Mesendoderm (in vitro differentiated cells): ENCODE measurements at regions not wholly inside any gene's neighbourhood (a gene's known extent, or its start where the extent isn't known, plus 50 kb on each side); places are given as distances from the start of the nearest gene placed in this dataset.
"Not testable (repeated sequence)": the region's sequence is repeated elsewhere in the genome, so short reads cannot be mapped to it uniquely, and the experiment has no call there.

ENCODE experiments used
- DNase-seq: peaks from one replicate; pipeline ENCODE4 v3.0.0; 2013
- H2AK5ac ChIP-seq: 2 replicates; pipeline ENCODE4 v1.6.1; 2013; ENCODE audit warnings: low read length, inconsistent platforms
- H2BK120ac ChIP-seq: 2 replicates; pipeline ENCODE4 v1.6.1; 2013; ENCODE audit warnings: low read depth, mild to moderate bottlenecking, low read length, moderate library complexity, mixed read lengths
- H2BK15ac ChIP-seq: replicated peaks from 2 replicates; pipeline ENCODE4 v1.6.1; 2013; ENCODE audit warnings: low read depth, mild to moderate bottlenecking, moderate library complexity
- H2BK5ac ChIP-seq: 2 replicates; pipeline ENCODE4 v1.6.1; 2013; ENCODE audit warnings: low read length, inconsistent platforms
- H3K18ac ChIP-seq: 2 replicates; pipeline ENCODE4 v1.6.1; 2013; ENCODE audit warnings: mild to moderate bottlenecking, low read length, mixed read lengths
- H3K23ac ChIP-seq: one replicate; pipeline ENCODE4 v1.6.1; 2013; ENCODE audit warnings: low read length
- H3K27ac ChIP-seq: 2 replicates; pipeline ENCODE4 v1.5.1; 2013; ENCODE audit warnings: low read depth, mild to moderate bottlenecking, inconsistent platforms, low read length, moderate library complexity
- H3K27me3 ChIP-seq: 2 replicates; pipeline ENCODE4 v1.6.1; 2013; ENCODE audit warnings: low read length, control low read depth, mild to moderate bottlenecking, inconsistent platforms; ENCODE audit not compliant: insufficient read depth, poor library complexity
- H3K36me3 ChIP-seq: 2 replicates; pipeline ENCODE4 v1.6.1; 2013; ENCODE audit warnings: low read length, inconsistent platforms; ENCODE audit not compliant: control insufficient read depth, insufficient read depth
- H3K4ac ChIP-seq: one replicate; pipeline ENCODE4 v1.6.1; 2013; ENCODE audit warnings: low read depth, mild to moderate bottlenecking, low read length, moderate library complexity
- H3K4me1 ChIP-seq: 2 replicates; pipeline ENCODE4 v1.6.1; 2013; ENCODE audit warnings: low read depth, low read length, inconsistent platforms; ENCODE audit not compliant: control insufficient read depth
- H3K4me2 ChIP-seq: 2 replicates; pipeline ENCODE4 v1.6.1; 2013; ENCODE audit warnings: low read length
- H3K4me3 ChIP-seq: 2 replicates; pipeline ENCODE4 v1.5.1; 2013; ENCODE audit warnings: mild to moderate bottlenecking, low read length
- H3K56ac ChIP-seq: one replicate; pipeline ENCODE4 v1.6.1; 2013; ENCODE audit warnings: low read length
- H3K79me1 ChIP-seq: 2 replicates; pipeline ENCODE4 v1.6.1; 2013; ENCODE audit warnings: low read length, inconsistent platforms
- H3K79me2 ChIP-seq: 2 replicates; pipeline ENCODE4 v1.6.1; 2013; ENCODE audit warnings: mild to moderate bottlenecking, low read length; ENCODE audit not compliant: control insufficient read depth, insufficient read depth
- H3K9ac ChIP-seq: 2 replicates; pipeline ENCODE4 v1.6.1; 2013; ENCODE audit warnings: low read length, inconsistent platforms
- H4K5ac ChIP-seq: one replicate; pipeline ENCODE4 v1.6.1; 2013; ENCODE audit warnings: low read length
- H4K8ac ChIP-seq: one replicate; pipeline ENCODE4 v1.6.1; 2013; ENCODE audit warnings: low read depth, mild to moderate bottlenecking, control low read depth, low read length, moderate library complexity
- WGBS: extraction: QIAGEN DNeasy Blood & Tissue Kit; methylation state at CpG from one replicate; pipeline ENCODE4 v1.1.7; 2013; ENCODE audit warnings: low lambda C conversion rate, missing lambda C conversion rate; ENCODE audit not compliant: insufficient coverage; ENCODE audit errors: extremely low coverage; 5-methylcytosine and 5-hydroxymethylcytosine counted together

DNA sequence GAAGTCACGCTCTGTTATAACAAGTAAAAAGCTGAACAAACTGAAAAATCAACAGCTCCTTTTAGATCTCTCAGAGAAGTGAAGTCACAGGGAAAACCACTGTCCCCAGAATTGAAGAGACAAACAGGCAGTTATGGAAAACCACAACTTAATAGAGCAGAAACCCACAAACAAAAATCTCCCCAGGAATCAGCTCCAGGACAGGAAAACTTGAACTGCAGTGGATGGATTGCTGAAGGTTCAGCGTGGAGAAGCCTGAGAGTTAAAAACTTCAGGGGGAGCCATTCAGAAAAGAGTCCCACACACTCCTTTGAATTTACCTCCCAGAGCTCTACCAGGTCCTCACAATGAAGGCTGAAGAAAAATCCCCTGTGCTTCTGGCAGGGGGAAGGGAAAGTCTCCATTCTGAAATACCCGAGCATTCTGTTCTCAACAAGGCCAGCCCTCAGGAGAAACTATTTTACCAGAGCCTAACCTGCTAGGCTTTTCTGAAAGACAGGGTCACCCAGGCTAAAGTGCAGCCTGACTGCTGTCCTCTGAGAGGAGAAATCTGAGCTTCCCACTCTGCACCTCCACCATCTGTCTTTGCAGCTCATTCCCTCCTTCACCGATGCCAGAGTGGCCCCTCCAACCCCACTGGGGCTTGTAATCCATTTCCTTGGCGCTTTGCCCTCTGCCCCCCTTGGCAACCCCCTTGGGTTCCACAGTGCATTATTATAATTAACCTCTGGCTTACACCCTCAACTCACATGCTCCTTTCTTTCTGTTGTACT lies 65.0 kb upstream of the CCNY start:
- no peaks in the 10 kb centered on the region for H3K27me3 ChIP-seq
- H4K5ac ChIP-seq, result no peak overlapping the region
- H2BK5ac ChIP-seq, result no peak overlapping the region
- no peak overlapping the region for H3K4me2 ChIP-seq
- H3K9ac ChIP-seq, result no peak overlapping the region
- H3K4me1 ChIP-seq, result no peaks in the 10 kb centered on the region
- H3K27ac ChIP-seq, result no peak overlapping the region
- H3K79me2 ChIP-seq, result no peaks in the 10 kb centered on the region
- no peak overlapping the region for H3K56ac ChIP-seq
- H4K8ac ChIP-seq, result no peak overlapping the region
- no peak overlapping the region for H2BK15ac ChIP-seq
- H2AK5ac ChIP-seq, result no peak overlapping the region
- no peak overlapping the region for H3K4ac ChIP-seq
- H3K36me3 ChIP-seq, result no peaks in the 10 kb centered on the region
- DNase-seq, result no peak
- no peak overlapping the region for H3K23ac ChIP-seq
- no peaks in the 10 kb centered on the region for H3K79me1 ChIP-seq
- no peak overlapping the region for H2BK120ac ChIP-seq
- H3K4me3 ChIP-seq, result no peak overlapping the region
- WGBS, result no CpG with 5 or more reads among the region's 5 CpGs
- no peak overlapping the region for H3K18ac ChIP-seq

DNA sequence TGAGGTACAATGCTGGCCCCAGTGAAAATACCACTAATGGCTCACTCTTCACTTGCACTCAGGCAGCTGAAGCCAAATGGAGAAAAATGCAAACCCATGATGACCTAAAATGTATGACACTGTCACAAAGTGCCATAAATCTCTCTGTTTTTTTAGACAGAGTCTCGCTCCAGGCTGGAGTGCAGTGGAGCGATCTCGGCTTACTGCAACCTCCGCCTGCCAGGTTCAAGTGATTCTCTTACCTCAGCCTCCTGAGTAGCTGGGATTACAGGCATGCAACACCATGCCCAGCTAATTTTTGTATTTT lies 64.5 kb upstream of the CCNY start:
- H4K8ac ChIP-seq, H3K23ac ChIP-seq, H3K79me2 ChIP-seq, H4K5ac ChIP-seq, H3K4ac ChIP-seq, H3K4me3 ChIP-seq, H3K27me3 ChIP-seq, H3K4me1 ChIP-seq, H2BK120ac ChIP-seq, H3K9ac ChIP-seq, H2BK5ac ChIP-seq, DNase-seq, H3K18ac ChIP-seq, H3K4me2 ChIP-seq, H2BK15ac ChIP-seq, H3K27ac ChIP-seq, H2AK5ac ChIP-seq, H3K56ac ChIP-seq, H3K36me3 ChIP-seq, H3K79me1 ChIP-seq: not testable (repeated sequence)
- WGBS, result no CpG with 5 or more reads among the region's 4 CpGs

DNA sequence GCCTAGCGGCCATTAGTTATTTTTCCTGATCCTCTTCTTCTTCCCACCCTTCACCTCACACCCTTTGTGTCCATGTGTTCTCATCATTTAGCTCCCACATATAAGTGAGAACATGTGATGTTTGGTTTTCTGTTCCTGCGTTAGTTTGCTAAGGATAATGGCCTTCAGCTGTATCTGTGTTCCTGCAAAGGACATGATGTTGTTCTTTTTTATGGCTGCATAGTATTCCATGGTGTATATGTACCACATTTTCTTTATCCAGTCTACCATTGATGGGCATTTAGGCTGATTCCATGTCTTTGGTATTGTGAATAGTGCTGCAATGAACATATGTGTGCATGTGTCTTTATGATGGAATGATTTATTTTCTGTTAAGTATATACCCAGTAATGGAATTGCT lies 63.9 kb upstream of the CCNY start:
- not testable (repeated sequence) for H3K27me3 ChIP-seq, H4K5ac ChIP-seq, H3K18ac ChIP-seq, DNase-seq, H3K4ac ChIP-seq, H3K36me3 ChIP-seq, H3K4me1 ChIP-seq, H4K8ac ChIP-seq, H2AK5ac ChIP-seq, H3K27ac ChIP-seq, H2BK15ac ChIP-seq, H3K9ac ChIP-seq, H2BK120ac ChIP-seq, H2BK5ac ChIP-seq, H3K79me1 ChIP-seq, H3K56ac ChIP-seq, H3K4me2 ChIP-seq, H3K79me2 ChIP-seq, H3K4me3 ChIP-seq, H3K23ac ChIP-seq
- WGBS, result no CpG with 5 or more reads among the region's 2 CpGs

DNA sequence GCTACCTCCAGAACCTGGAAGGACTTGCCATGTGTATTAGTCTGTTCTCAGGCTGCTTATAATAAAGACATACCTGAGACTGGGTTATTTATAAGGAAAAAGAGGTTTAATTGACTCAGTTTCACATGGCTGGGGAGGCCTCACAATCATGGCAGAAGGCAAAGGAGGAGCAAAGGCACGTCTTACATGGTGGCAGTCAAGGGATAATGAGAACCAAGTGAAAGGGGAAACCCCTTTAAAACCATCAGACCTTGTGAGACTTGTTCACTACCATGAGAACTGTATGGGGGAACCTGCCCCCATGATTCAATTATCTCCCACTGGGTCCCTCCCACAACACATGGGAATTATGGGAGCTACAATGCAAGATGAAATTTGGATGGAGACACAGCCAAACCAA lies 62.3 kb upstream of the CCNY start:
- H2BK5ac ChIP-seq, H3K4me1 ChIP-seq, H2BK15ac ChIP-seq, DNase-seq, H3K79me1 ChIP-seq, H3K56ac ChIP-seq, H3K18ac ChIP-seq, H3K4me2 ChIP-seq, H3K79me2 ChIP-seq, H3K4me3 ChIP-seq, H3K4ac ChIP-seq, H3K27ac ChIP-seq, H3K9ac ChIP-seq, H2BK120ac ChIP-seq, H4K8ac ChIP-seq, H3K23ac ChIP-seq, H4K5ac ChIP-seq, H3K27me3 ChIP-seq, H3K36me3 ChIP-seq, H2AK5ac ChIP-seq: not testable (repeated sequence)
- no CpG with 5 or more reads among the region's 1 CpG for WGBS

DNA sequence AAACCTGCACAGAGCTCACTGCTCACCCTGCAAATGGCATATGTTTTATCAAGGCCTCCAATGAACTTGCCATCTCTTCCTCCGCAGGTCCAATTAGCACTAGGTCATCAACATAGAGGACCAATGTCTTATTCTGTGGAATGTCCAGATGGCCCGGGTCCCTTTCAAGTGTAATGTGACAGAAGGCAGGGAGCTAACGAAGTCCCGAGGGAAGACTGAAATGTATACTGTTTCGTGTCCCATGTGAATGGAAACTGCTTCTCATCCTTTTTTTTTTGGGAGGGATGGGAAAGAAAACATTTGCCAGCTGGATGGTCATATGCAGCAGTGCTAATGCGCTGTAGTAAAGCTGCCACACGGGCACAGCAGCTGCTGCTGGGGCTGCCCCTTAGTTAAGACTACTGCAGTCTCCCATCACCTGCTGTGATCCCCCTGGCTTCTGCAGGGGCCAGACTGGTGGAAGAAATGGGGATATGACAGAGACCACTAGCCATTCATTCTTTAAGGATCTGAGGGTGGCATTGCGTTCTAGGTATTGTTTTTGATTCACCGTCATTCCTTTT lies 61.7 kb upstream of the CCNY start:
- no peak overlapping the region for H3K4me3 ChIP-seq
- H3K9ac ChIP-seq, result no peak overlapping the region
- H3K36me3 ChIP-seq, result no peaks in the 10 kb centered on the region
- H2BK5ac ChIP-seq, result no peak overlapping the region
- no peak overlapping the region for H4K8ac ChIP-seq
- no peaks in the 10 kb centered on the region for H3K79me1 ChIP-seq
- H3K23ac ChIP-seq, result no peak overlapping the region
- no CpG with 5 or more reads among the region's 9 CpGs for WGBS
- DNase-seq, result no peak
- H3K79me2 ChIP-seq, result no peaks in the 10 kb centered on the region
- no peak overlapping the region for H3K27ac ChIP-seq
- no peak overlapping the region for H2AK5ac ChIP-seq
- no peaks in the 10 kb centered on the region for H3K27me3 ChIP-seq
- no peak overlapping the region for H3K4me2 ChIP-seq
- no peak overlapping the region for H4K5ac ChIP-seq
- no peak overlapping the region for H3K56ac ChIP-seq
- no peak overlapping the region for H2BK15ac ChIP-seq
- H3K18ac ChIP-seq, result no peak overlapping the region
- no peak overlapping the region for H2BK120ac ChIP-seq
- no peaks in the 10 kb centered on the region for H3K4me1 ChIP-seq
- no peak overlapping the region for H3K4ac ChIP-seq

DNA sequence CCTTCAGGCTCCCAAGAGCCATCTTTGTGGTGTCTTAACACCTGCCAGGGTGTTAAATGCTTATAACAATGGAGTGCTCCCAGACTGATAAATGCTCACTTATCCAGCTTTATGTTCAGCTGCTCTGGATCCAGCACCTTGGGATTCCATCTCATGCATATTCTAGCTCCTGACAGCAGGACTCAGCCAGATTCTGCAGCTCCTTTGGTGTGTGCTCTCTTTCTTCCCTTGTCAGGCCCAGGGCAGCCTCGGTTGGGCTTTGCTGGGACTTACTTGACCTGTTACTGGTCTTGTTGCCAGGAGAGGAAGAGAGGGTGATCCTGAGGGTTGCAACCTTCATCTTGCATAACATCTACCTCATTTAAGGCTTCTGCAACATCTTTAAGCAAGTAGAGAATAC lies 59.4 kb upstream of the CCNY start:
- Histone ChIP-seq H2BK5ac (no peak overlapping the region), H3K4ac (no peak overlapping the region), H3K27ac (no peak overlapping the region), H3K79me1 (no peaks in the 10 kb centered on the region), H3K4me1 (no peaks in the 10 kb centered on the region), H2AK5ac (no peak overlapping the region), H3K27me3 (no peaks in the 10 kb centered on the region), H4K5ac (no peak overlapping the region), H3K4me2 (no peak overlapping the region), H3K79me2 (no peaks in the 10 kb centered on the region), H3K36me3 (no peaks in the 10 kb centered on the region), H3K18ac (no peak overlapping the region), H3K4me3 (no peak overlapping the region), H4K8ac (no peak overlapping the region), H2BK120ac (no peak overlapping the region), H3K56ac (no peak overlapping the region), H3K23ac (no peak overlapping the region), H2BK15ac (no peak overlapping the region), H3K9ac (no peak overlapping the region)
- DNase-seq, result peak; percentile 19
- WGBS, result no CpG with 5 or more reads among the region's 1 CpG
